Vagina (tissue), 2 donors: ENCODE measurements at regions not wholly inside any gene's neighbourhood (a gene's known extent, or its start where the extent isn't known, plus 50 kb on each side); places are given as distances from the start of the nearest gene placed in this dataset.

Experiments
- DNase-seq, 2 donors: peaks; one replicate each; pipeline ENCODE4 v3.0.0-alpha.2; 2017; ENCODE audit errors: extremely low spot score in 2 of 2
- H3K27ac ChIP-seq: fragments of 200-600 bp; sonication (generic); one replicate; pipeline ENCODE4 v1.5.1; 2019
- H3K27me3 ChIP-seq: fragments of 200-600 bp; sonication (generic); one replicate; pipeline ENCODE4 v1.5.1; 2019
- H3K36me3 ChIP-seq, 2 donors: fragments of 200-600 bp; sonication (generic); one replicate each; pipeline ENCODE4 v1.5.1; 2017 to 2019
- H3K4me1 ChIP-seq: fragments of 200-600 bp; sonication (generic); one replicate; pipeline ENCODE4 v1.5.1; 2019
- H3K4me3 ChIP-seq, 2 donors: fragments of 200-600 bp; sonication (generic); 1 replicate in 1 of 2; 2 replicates in 1 of 2; pipeline ENCODE4 v1.5.1; 2016 to 2019
- H3K9me3 ChIP-seq: fragments of 200-600 bp; sonication (generic); one replicate; pipeline ENCODE4 v1.5.1; 2019
- CTCF ChIP-seq, 3 experiments: fragments of 450-650 bp in 2 of 3; fragments of 200-600 bp in 1 of 3; sonication (generic) in 1 of 3; IDR thresholded peaks; one replicate each; pipeline ENCODE4 v1.5.1; 2017 to 2019; ENCODE audit warnings: antibody characterized with exemption in 3 of 3, mild to moderate bottlenecking in 2 of 3, moderate library complexity in 2 of 3
- POLR2A ChIP-seq, 2 donors: fragments of 450-650 bp; IDR thresholded peaks; one replicate each; pipeline ENCODE4 v1.6.1; 2017; ENCODE audit warnings: antibody characterized with exemption in 2 of 2, mild to moderate bottlenecking in 2 of 2, moderate library complexity in 2 of 2
- POLR2AphosphoS5 ChIP-seq, 2 donors: sonication (generic); formaldehyde crosslinking; IDR thresholded peaks; one replicate each; pipeline ENCODE4 v1.9.0; 2017; ENCODE audit warnings: antibody characterized with exemption in 2 of 2, mild to moderate bottlenecking in 2 of 2, low read depth in 1 of 2; ENCODE audit not compliant: insufficient read depth in 1 of 2
- intact Hi-C: fragments of 100-400 bp; cut with DNase I; formaldehyde crosslinking; loops from one replicate; pipeline ENCODE4 v1.15.1; 2023

GRCh38 chr1:56188221-56188620 is 391.1 kb downstream of the PLPP3 start:
- H3K4me1 ChIP-seq, result peaks cover 22% of the 10 kb centered on the region
- no peak for DNase-seq
- no peaks in the 10 kb centered on the region for H3K27me3 ChIP-seq
- TF ChIP-seq POLR2A (IDR thresholded peaks at IDR 0.05) (no peak), CTCF (IDR thresholded peaks at IDR 0.05) (no peak), POLR2AphosphoS5 (IDR thresholded peaks at IDR 0.05; ENCODE audit: insufficient read depth in 1 of 2, low read depth in 1 of 2) (no peak)
- H3K4me3 ChIP-seq, result no peak overlapping the region
- H3K9me3 ChIP-seq, result no peaks in the 10 kb centered on the region
- H3K36me3 ChIP-seq, result no peaks in the 10 kb centered on the region
- intact Hi-C loops, result no loop called here
- no peak overlapping the region for H3K27ac ChIP-seq

- Histone ChIP-seq H3K27me3 (no peaks in the 10 kb centered on the region), H3K9me3 (no peaks in the 10 kb centered on the region), H3K4me1 (peaks cover 22% of the 10 kb centered on the region), H3K36me3 (no peaks in the 10 kb centered on the region), H3K4me3 (no peak overlapping the region), H3K27ac (no peak overlapping the region)
- TF ChIP-seq POLR2A (IDR thresholded peaks at IDR 0.05) (no peak), CTCF (IDR thresholded peaks at IDR 0.05) (no peak), POLR2AphosphoS5 (IDR thresholded peaks at IDR 0.05; ENCODE audit: insufficient read depth in 1 of 2, low read depth in 1 of 2) (no peak)
- intact Hi-C loops, result no loop called here
- DNase-seq, result no peak
Observed at GRCh38 chr1:56187405-56187804, 392.0 kb downstream of the PLPP3 start.

GRCh38 chr1:56185493-56185892 is 393.9 kb downstream of the PLPP3 start:
- TF ChIP-seq POLR2AphosphoS5 (IDR thresholded peaks at IDR 0.05; ENCODE audit: insufficient read depth in 1 of 2, low read depth in 1 of 2), result no peak
- no peak for TF ChIP-seq CTCF (IDR thresholded peaks at IDR 0.05)
- TF ChIP-seq POLR2A (IDR thresholded peaks at IDR 0.05), result no peak
- Histone ChIP-seq H3K27me3 (no peaks in the 10 kb centered on the region), H3K36me3 (no peaks in the 10 kb centered on the region), H3K27ac (no peak overlapping the region), H3K9me3 (no peaks in the 10 kb centered on the region), H3K4me1 (peaks cover 20% of the 10 kb centered on the region), H3K4me3 (no peak overlapping the region)
- no peak for DNase-seq
- intact Hi-C loops, result no loop called here

- Histone ChIP-seq H3K4me1 (peaks cover 4% of the 10 kb centered on the region), H3K27me3 (no peaks in the 10 kb centered on the region), H3K4me3 (no peak overlapping the region), H3K27ac (no peak overlapping the region), H3K36me3 (no peaks in the 10 kb centered on the region), H3K9me3 (no peaks in the 10 kb centered on the region)
- TF ChIP-seq CTCF (IDR thresholded peaks at IDR 0.05), result no peak
- TF ChIP-seq POLR2A (IDR thresholded peaks at IDR 0.05), result no peak
- no peak for TF ChIP-seq POLR2AphosphoS5 (IDR thresholded peaks at IDR 0.05; ENCODE audit: insufficient read depth in 1 of 2, low read depth in 1 of 2)
- no peak for DNase-seq
- intact Hi-C loops, result no loop called here
Observed at GRCh38 chr1:56183151-56183550, 396.2 kb downstream of the PLPP3 start.

GRCh38 chr1:56180520-56181190 is 398.7 kb downstream of the PLPP3 start:
- DNase-seq, result no peak
- H3K9me3 ChIP-seq, result no peaks in the 10 kb centered on the region
- peaks cover 4% of the 10 kb centered on the region for H3K4me1 ChIP-seq
- H3K27me3 ChIP-seq, result no peaks in the 10 kb centered on the region
- no peaks in the 10 kb centered on the region for H3K36me3 ChIP-seq
- H3K4me3 ChIP-seq, result peak overlapping the region; percentile 31 to 37
- H3K27ac ChIP-seq, result peak overlapping the region; percentile 38
- TF ChIP-seq CTCF (IDR thresholded peaks at IDR 0.05), result no peak
- TF ChIP-seq POLR2A (IDR thresholded peaks at IDR 0.05), result no peak
- no peak for TF ChIP-seq POLR2AphosphoS5 (IDR thresholded peaks at IDR 0.05; ENCODE audit: insufficient read depth in 1 of 2, low read depth in 1 of 2)
- intact Hi-C loops, result no loop called here
